ENCODE measurements at regions not wholly inside any gene's neighbourhood (a gene's known extent, or its start where the extent isn't known, plus 50 kb on each side); places are given as distances from the start of the nearest gene placed in this dataset.

GRCh38 chr5:168165221-168165914 lies 126.1 kb upstream of the WWC1 start:
- no peaks in the 10 kb centered on the region for H3K27me3 ChIP-seq (ENCODE audit: control insufficient read depth in 2 of 2, insufficient read depth in 2 of 2, low read length in 2 of 2)
- peaks cover 0 to 5% of the 10 kb centered on the region in 2 donors for H3K9me3 ChIP-seq (replicated peaks in 1 of 2; ENCODE audit: control insufficient read depth in 1 of 2, insufficient read depth in 1 of 2, low read length in 2 of 2)
- 28% methylated on average over 4 of the region's 9 CpGs for WGBS (ENCODE audit: insufficient coverage)
- Mint-ChIP-seq H3K4me3 (no peak overlapping the region), H3K36me3 (no peaks in the 10 kb centered on the region), H3K27ac (no peak overlapping the region), H3K9me3 (peaks cover 0 to 8% (median 0%) of the 10 kb centered on the region in 7 donors), H3K27me3 (ENCODE audit: low read depth in 3 of 3) (peaks cover 2 to 7% (median 2%) of the 10 kb centered on the region in 3 donors), H3K4me1 (peaks cover 11% of the 10 kb centered on the region)
- no peak overlapping the region for H3K4me2 ChIP-seq (replicated peaks; ENCODE audit: extremely low read depth, low read length, poor library complexity, severe bottlenecking)
- no peak overlapping the region for H3K9ac ChIP-seq (ENCODE audit: insufficient read depth, low read length, poor library complexity, severe bottlenecking)
- H3K4me1 ChIP-seq (ENCODE audit: control insufficient read depth in 1 of 2, insufficient read depth in 2 of 2, low read length in 2 of 2), result no peaks in the 10 kb centered on the region
- no peak for DNase-seq
- H3K79me2 ChIP-seq (ENCODE audit: insufficient read depth, low read length), result no peaks in the 10 kb centered on the region
- H4K20me1 ChIP-seq (ENCODE audit: insufficient read depth, low read length), result no peaks in the 10 kb centered on the region
- no peak overlapping the region for H3K4me3 ChIP-seq (replicated peaks in 1 of 3; ENCODE audit: low read depth in 2 of 3, low read length in 3 of 3)
- intact Hi-C loops (cut with micrococcal nuclease), result no loop called here
- no peaks in the 10 kb centered on the region for H3K36me3 ChIP-seq (replicated peaks in 1 of 2; ENCODE audit: control insufficient read depth in 1 of 2, insufficient read depth in 2 of 2, low read length in 2 of 2)
- no peak overlapping the region for H2AFZ ChIP-seq (ENCODE audit: insufficient read depth, low read depth, low read length, poor library complexity, severe bottlenecking)
- H3K27ac ChIP-seq (ENCODE audit: low read depth in 1 of 2, low read length in 2 of 2), result no peak overlapping the region
- TF ChIP-seq CTCF (IDR thresholded peaks at IDR 0.05), result no peak

DNA sequence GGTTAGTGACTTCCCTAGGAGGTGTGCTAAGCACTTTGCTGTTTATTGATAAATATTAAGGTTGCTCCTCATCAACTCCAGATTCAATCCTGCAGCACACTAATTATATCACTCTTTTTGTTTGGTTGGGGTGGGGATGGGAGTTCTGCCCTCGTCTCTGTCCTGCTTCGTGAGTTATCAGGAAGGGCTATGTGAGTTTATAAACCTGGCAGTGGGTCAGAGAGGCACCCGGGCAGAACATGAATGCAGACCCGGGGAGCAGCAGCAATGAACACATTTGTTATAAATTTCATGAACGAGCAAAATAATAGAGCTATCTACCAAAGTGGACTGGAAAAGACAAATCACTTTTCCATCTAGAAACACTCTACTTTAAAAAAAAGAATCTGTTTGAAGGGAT lies 125.5 kb upstream of the WWC1 start:
- peaks cover 0 to 7% (median 3%) of the 10 kb centered on the region in 3 donors for H3K27me3 Mint-ChIP-seq (ENCODE audit: low read depth in 3 of 3)
- no peak overlapping the region for H3K9ac ChIP-seq (ENCODE audit: insufficient read depth, low read length, poor library complexity, severe bottlenecking)
- H3K9me3 Mint-ChIP-seq, result peaks cover 0 to 3% (median 0%) of the 10 kb centered on the region in 7 donors
- no peak for DNase-seq
- no peak overlapping the region for H3K4me2 ChIP-seq (replicated peaks; ENCODE audit: extremely low read depth, low read length, poor library complexity, severe bottlenecking)
- H3K27ac Mint-ChIP-seq, result no peak overlapping the region
- H3K4me3 Mint-ChIP-seq, result no peak overlapping the region
- H2AFZ ChIP-seq (ENCODE audit: insufficient read depth, low read depth, low read length, poor library complexity, severe bottlenecking), result no peak overlapping the region
- no peaks in the 10 kb centered on the region for H3K36me3 Mint-ChIP-seq
- H3K79me2 ChIP-seq (ENCODE audit: insufficient read depth, low read length), result no peaks in the 10 kb centered on the region
- H4K20me1 ChIP-seq (ENCODE audit: insufficient read depth, low read length), result no peaks in the 10 kb centered on the region
- intact Hi-C loops (cut with micrococcal nuclease), result no loop called here
- H3K27ac ChIP-seq (ENCODE audit: low read depth in 1 of 2, low read length in 2 of 2), result no peak overlapping the region
- no peaks in the 10 kb centered on the region for H3K36me3 ChIP-seq (replicated peaks in 1 of 2; ENCODE audit: control insufficient read depth in 1 of 2, insufficient read depth in 2 of 2, low read length in 2 of 2)
- 60% methylated on average over 1 of the region's 5 CpGs for WGBS (ENCODE audit: insufficient coverage)
- H3K4me3 ChIP-seq (replicated peaks in 1 of 3; ENCODE audit: low read depth in 2 of 3, low read length in 3 of 3), result no peak overlapping the region
- H3K9me3 ChIP-seq (replicated peaks in 1 of 2; ENCODE audit: control insufficient read depth in 1 of 2, insufficient read depth in 1 of 2, low read length in 2 of 2), result no peaks in the 10 kb centered on the region
- no peaks in the 10 kb centered on the region for H3K4me1 ChIP-seq (ENCODE audit: control insufficient read depth in 1 of 2, insufficient read depth in 2 of 2, low read length in 2 of 2)
- H3K27me3 ChIP-seq (ENCODE audit: control insufficient read depth in 2 of 2, insufficient read depth in 2 of 2, low read length in 2 of 2), result no peaks in the 10 kb centered on the region
- H3K4me1 Mint-ChIP-seq, result peaks cover 11% of the 10 kb centered on the region
- no peak for TF ChIP-seq CTCF (IDR thresholded peaks at IDR 0.05)

Data from CD14-positive monocyte (primary cell).